HG02870 (cell line): ENCODE measurements at regions not wholly inside any gene's neighbourhood (a gene's known extent, or its start where the extent isn't known, plus 50 kb on each side); places are given as distances from the start of the nearest gene placed in this dataset.
A peak's percentile ranks its signal among the peaks of the same experiment; 100 is the strongest.
"Not testable (repeated sequence)": the region's sequence is repeated elsewhere in the genome, so short reads cannot be mapped to it uniquely, and the experiment has no call there.

ENCODE experiments used
- ATAC-seq: cut with Tn5 transposase; IDR thresholded peaks from one replicate; pipeline ENCODE4 v1.9.1; 2021; ENCODE audit warnings: mild to moderate bottlenecking, moderate library complexity; ENCODE audit not compliant: unreplicated experiment

DNA sequence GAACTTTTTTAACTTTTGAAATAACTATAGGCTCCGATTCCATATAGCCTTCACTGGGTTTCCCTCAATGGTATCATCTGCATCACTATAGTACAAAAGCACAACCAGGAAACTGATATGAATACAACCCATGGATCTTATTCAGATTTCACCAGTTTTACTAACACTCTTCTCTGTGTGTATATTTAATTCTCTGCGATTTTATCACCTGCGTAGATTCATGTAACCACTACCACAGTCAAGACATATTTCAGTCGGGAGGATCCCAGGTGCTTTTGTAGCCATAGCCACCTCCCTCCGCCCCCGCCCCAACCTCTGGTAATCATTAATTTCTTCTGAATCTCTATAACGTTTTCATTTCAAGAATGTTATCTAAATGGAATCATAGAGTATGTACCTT lies 82.8 kb upstream of the C7orf33 start:
- ATAC-seq, result no peak

DNA sequence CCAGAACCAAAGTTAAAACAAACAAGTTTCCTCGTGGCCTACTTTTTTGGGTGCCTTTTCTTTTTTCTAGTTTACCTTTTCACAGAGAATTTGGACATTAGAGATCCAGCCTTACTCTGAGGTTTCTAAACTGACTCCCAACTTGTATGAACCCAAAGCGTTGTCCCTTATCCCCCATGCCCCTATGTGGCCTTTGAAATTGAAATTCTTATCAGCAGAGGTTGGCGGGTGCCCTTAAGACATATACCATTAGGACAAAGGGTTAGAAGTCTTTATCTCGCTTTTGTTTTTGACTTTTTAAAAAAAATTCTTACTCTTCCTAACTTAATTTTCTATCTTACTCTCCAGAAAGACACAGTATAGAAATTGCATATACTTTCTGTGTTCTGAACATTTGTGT lies 76.3 kb upstream of the C7orf33 start:
- no peak for ATAC-seq

DNA sequence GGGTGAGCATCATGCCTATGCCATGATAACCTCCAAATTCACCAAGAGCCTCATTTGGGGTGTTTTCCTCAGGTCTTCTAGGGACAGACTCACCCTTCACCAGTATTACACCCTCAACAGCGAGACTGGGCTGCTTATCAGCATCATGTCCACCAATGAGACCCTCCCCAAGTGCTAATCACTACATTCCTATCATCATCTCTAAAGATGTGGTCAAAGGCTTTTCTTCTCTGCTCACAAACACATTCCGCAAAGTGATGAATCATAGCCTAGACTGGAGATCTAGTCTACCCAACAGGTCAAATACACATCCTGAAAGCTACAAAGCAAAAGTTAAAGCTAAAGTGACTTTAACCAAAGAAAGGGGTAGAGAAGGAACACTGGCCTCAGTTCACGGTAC lies 75.3 kb upstream of the C7orf33 start:
- no peak for ATAC-seq

DNA sequence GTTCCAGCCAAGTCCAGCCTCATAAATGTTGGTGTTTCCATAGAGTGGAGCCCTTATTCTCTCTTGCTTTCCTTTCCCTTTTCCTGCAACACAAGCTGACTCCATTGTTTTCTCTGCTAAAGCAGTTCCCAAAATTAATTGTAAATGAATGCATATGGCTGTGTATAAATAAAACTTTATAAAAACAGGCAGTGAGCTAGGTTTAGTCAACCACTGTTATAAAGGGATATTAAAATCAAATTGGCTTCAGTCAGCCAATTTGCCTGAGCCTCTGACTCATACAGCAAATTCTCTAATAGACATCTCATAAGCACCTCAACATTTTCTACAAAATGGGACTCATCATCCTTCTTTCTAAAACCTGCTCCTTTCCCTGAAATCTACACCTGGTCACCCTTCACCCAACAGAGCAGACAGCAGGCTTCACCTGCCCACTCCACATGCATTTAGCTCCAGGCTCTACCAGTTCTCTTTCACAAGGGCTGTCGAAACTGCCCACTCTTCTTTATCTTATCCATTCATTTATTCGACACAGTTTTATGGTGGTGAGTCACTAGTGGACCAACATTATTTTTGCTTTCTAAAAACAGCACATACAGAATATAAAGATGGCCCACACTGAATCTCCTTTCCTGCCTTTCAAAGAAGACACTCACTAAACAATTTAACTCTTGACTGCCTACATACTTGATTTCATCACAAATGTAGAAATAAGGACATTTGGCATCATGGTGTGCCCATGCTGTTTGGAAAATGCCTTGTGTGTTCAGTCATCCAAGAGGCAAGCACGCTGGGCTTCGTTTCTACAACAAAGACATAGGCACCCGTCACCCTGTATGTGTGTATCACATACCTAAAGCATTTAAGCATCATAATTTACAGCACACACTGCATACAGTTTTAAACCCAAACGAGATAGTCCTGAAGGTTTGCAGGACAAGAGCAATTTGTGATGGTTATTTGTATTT lies 74.6 kb upstream of the C7orf33 start:
- ATAC-seq, result no peak

DNA sequence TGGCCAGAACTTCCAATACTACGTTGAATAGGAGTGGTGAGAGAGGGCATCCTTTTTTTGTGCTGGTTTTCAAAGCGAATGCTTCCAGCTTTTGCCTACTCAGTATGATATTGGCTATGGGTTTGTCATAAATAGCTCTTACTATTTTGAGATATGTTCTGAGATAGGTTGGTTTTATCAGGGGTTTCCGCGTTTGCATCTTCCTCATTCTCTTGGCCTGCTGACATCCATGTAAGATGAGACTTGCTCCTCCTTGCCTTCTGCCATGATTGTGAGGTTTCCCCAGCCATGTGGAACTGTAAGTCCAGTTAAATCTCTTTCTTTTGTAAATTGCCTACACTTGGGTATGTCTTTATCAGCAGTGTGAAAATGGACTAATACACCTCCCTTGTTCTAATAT lies 71.2 kb upstream of the C7orf33 start:
- not testable (repeated sequence) for ATAC-seq

DNA sequence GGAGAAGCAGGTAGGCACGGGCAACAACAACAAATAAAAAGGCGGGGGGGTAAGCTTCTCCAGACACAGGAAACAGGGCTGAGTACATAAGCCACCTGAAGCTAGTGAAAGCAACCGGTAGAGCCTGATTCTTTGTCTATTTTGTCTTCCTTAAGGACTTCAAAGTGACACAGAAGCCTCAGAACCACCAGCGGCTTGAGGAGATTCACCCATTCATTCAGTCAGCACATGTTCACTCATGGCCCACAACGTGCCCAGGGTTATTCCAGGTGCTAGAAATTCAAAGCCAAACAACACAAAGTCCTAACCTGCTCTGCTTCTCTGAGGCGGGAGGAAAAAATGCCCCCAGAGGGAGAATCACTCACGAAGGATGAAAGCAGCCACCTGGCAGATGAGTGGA lies 69.3 kb upstream of the C7orf33 start:
- ATAC-seq, result no peak

DNA sequence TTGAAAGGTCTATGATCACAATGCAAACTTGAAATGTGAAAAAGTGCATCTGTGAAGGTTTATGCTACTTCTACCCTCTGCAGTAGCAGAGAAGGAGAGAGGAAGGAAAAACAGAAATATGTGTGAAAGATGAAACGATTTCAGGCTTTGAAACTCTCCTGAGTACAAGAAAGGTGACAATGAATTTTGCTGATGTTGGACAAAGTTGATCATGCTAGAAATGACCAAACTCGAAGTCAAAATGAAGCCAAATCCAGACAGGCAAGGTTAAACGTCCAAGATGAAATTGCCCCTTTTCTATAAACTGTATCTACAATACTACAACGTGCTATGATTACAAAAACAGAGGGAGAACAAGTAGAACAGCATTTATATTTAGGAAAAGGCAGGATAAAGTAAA lies 67.0 kb upstream of the C7orf33 start:
- ATAC-seq, result no peak

DNA sequence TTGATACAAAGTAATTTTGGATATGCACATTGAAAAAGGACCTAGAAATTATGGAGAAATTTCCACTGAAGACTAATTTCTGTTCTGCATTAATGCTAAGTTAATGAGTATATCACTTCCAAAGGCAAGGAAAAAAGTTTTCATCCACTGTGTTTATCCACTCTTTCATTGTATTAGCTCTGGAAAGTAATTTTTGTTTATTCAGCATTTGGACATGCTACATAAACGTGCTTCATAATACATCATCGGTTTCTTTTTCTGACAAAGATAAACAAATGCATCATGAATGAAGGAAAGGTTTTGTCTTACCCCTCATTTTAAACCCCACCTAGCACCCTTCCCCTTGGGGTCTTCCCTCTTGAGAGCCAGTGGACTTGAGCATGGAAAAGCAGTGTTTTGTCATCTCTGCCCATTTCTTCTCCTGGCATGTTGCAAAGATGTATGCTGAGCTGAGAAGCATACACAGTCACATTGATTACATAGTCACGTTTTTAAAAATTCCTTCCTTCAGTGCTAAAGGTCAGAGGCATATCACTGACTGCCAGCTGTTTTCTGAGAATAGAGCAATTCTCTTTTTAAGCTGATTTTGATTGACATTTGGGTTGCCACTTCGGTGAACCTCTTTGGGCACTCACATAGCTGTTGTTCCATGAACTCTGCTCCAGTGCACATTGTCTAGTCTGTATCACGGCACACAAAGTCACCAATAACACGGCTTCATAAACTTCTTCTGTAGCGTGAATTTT lies 65.9 kb upstream of the C7orf33 start:
- no peak for ATAC-seq

DNA sequence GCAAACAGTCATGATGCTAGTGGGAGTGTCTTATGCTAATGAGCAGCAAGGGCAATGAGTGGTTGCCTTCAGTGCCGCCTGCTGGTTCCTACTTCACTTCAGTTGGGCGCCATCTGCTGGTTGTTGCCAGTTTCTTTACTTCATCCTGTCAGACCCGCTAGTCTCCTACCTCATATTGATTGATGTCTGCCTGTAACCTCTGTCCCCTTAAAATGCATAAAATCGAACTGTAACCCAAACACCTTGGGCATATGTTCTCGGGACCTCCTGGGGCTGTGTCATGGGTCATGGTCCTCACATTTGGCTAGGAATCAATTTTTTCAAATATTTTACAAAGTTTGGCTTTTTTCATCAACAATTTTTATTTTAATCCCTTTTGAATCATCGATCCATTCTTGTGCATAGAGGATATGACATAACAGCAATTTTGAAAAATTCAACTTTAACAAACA lies 62.8 kb upstream of the C7orf33 start:
- ATAC-seq, result peak; percentile 96

DNA sequence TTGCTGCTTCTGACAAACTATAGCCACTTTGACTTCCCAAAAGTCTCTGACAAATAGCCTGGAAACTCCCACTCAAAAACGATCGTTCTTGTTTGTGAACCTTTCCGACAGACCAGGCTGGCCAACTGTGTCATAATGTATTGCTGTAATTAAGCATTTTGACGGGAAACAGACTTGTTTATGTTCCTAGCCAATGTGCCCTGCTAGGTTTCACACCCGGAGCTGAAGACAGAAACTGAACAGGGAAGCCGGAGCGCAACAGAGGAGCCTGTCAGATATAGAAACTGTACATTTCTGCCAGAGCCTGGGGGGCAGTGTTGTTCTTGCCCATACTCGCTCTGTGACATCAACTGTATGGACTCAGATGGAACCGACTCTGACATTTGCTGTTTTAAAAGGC lies 55.3 kb upstream of the C7orf33 start:
- ATAC-seq, result no peak

DNA sequence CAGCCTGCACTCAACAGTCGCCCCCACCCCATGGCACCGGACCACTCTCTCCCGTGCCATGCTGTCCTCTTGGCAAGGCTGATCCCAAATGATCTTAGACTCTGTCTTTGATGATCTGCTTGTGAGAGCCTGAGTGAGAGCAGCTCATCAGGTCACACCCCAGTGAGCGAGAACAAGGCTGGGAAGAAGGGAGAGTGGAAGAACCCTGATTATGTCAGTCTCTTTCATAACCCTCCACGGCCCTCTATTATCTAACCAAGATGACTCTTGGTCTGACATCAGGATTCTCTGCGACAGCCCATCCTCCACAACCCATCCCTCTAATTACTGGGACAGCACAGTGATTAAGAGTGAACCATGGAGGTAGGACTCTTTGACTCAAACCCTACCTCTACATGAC lies 53.1 kb upstream of the C7orf33 start:
- ATAC-seq, result no peak

DNA sequence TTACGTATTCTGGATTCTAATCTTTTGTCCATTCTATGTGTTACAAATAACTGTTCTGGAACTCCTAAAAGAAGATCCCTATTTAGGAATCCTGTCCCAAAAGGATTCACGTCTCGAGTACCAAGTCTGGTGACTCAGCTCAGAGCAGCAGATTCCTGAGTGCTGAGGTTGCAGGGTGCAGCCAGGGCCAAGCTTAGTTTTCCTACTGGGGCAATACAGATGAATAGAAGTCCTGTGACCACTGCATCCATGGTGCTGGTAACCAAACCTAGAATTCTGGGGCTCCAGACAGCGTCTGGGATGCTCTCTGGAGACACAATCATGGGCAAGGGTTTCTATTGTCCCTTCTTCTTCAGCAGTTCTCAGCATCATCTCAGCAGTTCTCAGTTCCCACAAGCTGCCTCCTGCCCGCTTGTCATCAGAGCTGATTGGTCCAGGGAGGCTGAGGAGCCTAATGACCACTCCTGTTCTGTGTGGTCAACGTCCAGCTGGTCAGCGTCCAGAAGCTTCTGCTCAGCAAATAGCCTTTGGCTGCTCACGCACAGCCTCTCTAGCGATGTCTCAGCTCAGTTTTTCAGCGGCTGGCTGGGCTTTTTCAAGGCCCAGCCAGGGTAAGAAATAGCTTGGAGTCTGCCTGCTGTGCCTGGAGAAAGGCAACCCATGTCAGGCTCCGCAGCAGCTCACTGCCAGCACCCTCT lies 50.4 kb upstream of the C7orf33 start:
- ATAC-seq, result no peak
